CD4-positive, alpha-beta T cell treated with Interleukin-2 at 100 ng/mL for 4 hours (primary cell): ENCODE measurements at regions not wholly inside any gene's neighbourhood (a gene's known extent, or its start where the extent isn't known, plus 50 kb on each side); places are given as distances from the start of the nearest gene placed in this dataset.

ENCODE experiments used
- DNase-seq: peaks from one replicate; pipeline ENCODE4 v3.0.0-alpha.2; 2020; ENCODE audit warnings: low spot score

DNA sequence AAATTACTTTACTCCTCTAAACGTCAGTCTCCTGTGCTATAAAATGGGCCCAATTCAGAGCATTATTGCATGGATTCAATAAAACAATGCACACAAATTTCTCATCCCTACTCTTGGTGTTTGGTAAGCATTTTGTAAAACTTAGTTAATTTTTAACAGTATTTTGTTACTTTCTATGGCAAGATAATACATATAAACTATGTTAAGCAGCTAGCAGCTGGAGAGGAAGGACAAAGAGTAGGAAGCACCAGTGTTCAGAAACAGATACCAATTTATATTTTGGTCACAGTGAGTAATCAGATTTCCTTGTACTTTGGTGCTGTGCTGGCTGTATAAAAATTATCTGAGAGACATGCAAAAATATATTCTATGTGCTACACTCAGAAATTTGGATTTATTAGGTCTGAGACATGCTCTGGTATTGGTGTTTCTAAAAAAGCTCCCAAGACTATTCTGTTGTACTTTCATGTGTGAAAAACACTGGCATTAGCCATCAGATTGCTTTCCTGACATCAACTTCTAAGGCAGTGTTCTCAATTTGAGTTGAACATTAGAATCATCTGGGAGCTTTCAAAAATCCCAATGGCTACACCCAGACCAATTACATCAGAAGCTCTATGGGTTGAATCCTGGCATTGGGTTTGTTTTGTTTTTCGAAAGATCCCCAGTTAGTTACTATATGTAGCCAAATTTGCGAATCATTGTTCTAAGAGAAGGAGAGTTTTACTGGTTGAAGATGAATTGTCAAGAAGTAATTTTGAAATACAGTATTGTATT, 100.3 kb upstream of the C1orf87 start:
- DNase-seq: no peak

DNA sequence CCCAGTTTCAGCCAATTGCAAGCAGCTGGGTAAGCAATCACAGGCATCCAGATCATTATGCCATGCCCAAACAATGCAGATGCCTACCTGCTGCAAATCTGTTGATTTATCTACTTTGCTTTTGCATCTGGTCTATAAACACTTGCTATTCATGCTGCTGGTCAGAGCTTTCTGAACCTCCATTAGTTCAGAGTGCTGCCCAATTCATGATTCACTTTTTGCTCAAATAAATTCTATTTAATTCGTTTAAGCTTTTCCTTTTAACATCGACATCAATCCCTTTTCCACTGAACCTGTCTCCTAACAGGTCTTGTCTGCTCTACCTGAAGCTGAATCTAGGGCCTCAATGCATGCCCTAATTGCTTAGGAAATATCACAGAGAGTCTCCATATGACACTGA, 99.4 kb upstream of the C1orf87 start:
- DNase-seq: no peak

DNA sequence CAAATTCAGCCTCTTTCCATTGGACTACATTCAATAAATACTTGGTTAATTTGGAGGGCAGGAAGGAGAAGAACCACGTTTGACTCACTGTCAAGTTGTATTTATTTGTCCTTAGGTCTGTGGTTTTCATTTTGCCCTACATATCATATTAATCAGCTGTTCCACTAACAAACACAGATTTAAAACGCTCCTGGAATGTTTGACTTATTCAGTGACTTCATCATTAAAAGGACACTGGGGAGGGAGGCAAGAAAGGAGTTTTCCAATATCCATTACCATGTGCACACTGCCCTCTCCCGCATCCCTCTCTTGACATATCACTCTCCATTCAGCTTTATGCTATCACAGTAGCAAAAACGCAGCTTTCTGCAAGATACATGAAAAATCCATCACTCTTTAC, 98.2 kb upstream of the C1orf87 start:
- no peak for DNase-seq

DNA sequence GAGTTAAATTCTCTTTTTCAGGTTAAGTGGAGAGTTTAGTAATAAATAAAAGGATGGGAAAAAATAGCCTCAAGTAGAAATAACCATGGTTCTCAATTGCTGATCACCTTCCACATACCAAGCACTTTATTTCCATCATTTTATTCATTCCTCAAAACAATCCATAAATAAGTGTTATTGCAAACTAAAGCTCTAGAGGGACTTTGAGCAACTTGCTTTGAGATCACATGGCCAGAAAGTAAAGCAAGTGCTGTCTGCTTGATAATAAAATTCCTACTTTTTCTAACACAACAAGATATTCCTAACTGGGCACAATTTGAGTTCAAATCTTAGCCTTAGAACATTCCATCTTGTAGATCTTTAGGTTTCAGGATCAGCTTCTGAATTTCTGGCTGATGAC, 97.1 kb upstream of the C1orf87 start:
- no peak for DNase-seq

DNA sequence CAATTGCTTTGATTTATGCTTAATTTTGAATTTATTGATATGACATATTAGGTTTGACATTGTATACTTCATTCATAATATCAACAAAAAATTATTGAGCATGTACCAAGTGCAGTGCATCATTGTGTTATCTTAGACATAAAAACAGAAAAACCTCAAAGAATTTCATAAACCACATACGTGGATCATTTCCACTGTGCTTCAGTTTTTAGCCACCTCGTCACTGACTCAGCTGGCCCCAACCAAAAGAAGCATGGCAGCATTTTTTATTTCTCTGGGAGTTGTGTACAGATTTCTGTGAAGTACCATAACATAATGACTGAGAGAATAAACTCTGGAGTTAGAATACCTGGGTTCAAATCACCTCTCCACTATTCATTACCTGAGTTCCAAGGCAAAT, 95.6 kb upstream of the C1orf87 start:
- no peak for DNase-seq

DNA sequence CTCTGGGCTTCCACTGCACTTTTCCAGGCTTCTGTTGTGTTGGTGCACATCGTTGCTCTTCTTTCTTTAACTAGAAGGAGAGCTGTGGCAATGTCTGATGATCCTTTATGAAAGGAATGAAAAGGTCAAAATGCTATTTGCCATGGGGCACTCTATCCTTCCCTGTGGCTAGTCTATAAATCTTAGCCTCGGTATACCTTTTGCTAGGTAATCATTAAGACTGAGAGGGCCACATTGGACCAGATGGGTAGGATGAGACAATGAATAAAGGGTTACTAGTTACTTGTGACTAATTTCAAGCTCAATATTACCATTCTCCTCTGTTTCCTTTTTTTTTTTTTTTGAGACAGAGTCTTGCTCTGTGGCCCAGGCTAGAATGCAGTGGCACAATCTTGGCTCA, 89.4 kb upstream of the C1orf87 start:
- no peak for DNase-seq

DNA sequence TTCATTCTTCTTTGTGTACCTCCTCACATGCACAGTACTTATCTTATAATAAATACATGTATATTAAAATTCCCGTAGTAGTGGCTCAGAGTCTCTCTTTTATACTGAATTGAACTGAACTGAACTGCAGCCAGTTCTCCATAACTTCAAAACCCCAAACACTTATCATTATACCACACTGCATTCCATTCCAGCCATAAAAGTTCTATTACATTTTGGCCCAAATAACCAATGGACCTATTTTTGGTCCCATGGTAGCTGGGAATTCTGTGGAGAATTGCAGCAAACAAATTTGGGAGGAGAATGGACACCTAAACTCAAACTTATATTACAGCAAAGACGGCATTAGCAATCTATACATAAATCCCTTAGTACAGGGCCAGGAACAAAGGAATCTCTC, 86.6 kb upstream of the C1orf87 start:
- no peak for DNase-seq

DNA sequence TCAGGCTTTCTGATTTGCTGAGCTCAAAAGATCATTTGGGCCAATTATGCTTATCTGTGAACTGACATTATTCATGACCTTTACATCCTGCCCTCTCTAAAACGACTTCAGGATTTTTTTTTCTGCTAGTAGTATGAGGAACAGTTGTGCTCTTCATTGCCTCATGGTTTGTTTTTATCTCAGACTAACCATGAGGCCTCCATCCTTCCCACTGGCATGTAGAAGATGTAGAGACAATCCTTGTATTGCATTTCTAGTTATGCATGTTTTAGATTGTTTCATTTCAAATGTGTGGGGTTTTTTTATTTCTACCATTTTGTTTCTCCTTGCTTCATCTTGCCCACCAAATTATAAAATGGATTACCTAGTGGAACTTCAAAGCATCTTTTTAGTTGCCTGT, 82.8 kb upstream of the C1orf87 start:
- DNase-seq: no peak

DNA sequence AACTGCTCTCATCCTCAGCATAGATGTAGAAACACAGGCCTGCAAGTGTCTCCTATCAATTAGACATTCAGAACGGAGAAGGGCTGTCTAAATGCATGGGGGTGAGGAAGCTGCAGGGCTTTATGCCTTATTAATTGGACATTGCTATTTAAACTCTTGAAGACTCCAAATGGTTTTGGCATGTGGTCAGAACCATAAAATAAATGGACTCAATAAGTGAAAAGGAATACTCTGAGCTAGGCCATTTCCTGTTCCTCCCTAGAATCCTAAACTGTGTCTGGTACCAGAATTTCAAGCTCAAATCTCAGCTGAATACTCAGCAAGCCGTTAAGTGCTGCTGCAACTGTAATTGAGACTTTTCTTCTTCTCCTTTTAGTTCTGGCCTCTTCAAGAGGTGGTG, 80.4 kb upstream of the C1orf87 start:
- DNase-seq: no peak

DNA sequence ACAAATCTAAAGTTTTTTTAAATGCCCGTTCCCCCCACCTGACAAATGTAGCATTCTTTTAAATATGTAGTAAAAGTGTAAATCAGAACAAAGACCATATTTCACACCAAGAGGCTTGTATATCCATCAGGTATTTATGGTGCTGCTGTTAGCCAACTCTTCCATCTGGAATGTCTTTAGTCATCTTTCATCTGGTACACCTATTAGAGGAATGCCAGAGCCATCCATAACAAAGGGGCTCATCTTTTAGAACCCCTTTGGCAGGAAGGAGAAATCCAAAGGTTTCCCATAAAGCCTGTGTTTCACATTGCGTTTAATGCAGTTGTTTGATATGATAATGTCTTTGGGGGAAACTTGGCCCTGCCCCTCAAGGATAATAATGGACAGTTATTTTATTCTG, 79.3 kb upstream of the C1orf87 start:
- DNase-seq: no peak

DNA sequence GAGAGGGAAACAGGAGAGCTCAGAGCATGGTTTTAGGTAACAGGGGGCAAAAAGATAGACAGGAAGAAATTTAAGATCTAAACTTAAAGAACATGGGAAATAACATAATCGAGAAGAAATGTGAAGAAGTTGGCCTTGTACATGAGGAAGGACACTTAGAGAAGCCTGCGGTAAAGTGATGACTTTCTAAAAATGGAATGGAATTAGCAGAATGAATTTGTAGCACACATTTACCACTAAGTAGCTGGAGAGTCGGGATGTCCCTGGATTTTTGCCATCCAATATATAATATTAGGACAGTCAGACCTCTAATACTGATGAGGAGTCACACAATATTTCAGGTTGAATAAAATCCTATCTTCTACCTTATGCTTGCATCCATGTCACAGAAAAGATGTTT, 77.7 kb upstream of the C1orf87 start:
- DNase-seq: no peak

DNA sequence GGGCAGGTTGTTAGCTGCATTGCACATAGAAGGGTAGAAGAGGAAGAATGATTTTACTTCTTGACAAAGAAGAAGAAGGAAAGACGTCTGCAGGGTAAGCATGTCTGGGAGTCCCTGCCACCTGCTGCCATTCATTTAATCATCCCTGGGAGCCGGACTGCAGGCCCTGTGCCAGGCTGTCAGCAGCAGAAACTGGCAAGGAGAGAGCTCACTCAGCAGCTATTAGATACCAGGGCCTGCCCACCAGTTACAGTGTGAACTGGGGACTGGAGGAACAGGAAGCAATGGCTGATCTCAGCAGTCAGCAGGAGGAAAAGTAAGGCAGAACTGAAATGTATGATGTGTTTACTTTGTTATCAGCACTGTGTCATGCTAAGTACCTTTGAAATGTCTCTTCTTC, 75.7 kb upstream of the C1orf87 start:
- DNase-seq: no peak

DNA sequence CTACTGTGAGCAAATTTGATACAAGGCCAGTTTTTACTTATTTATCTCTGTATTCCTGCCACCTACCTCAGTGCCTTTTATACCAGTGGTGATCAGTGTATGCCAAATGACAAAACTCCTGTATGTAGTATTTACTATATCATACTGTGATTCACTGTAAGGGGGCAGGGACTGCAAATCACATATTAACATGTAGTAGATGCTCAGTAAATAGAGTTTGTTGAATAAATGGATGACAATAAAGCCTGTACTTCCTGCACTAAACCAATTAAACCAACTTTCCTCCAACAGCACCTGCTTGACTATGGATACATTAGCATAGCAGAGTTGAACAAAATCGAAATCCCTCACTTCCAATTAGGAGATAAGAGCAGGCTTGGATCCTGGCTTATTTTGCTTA, 73.3 kb upstream of the C1orf87 start:
- DNase-seq: no peak

DNA sequence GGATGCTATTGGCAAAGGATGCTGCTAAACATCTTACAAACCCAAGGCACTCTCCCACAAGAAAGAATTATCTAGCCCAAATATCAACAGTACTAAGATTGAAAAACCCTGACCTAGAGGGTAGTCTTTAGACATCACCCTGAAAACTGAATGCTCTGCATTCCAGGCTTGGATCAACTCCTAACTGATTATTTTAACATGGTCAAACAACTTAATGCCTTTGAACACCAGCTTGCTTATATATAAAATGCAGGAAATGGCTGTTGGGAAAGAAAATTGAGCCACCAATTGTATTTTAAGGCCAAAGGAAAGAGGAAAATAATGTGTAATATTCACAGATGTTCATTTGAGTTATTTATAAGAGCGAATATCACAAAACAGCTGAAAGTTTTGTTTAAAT, 72.2 kb upstream of the C1orf87 start:
- DNase-seq: no peak

DNA sequence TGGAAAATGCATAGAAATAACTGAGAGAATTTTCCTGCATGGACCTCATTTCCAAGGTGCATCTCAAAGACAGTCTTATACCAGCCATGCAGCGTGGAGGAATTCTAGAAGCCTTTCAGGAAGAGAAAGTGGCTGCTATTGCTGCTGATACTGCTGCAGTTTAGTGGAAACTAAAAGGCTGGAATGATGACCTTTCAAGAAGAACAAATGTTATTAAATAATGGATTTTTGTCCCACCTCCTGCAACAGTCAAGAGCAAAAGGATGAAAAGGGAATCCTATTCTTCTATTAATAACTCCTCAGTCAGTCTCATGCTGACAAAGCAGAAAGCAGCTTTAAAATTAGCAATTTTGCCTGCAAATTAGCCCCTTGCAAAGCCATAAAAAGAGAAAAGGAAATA, 68.2 kb upstream of the C1orf87 start:
- no peak for DNase-seq

DNA sequence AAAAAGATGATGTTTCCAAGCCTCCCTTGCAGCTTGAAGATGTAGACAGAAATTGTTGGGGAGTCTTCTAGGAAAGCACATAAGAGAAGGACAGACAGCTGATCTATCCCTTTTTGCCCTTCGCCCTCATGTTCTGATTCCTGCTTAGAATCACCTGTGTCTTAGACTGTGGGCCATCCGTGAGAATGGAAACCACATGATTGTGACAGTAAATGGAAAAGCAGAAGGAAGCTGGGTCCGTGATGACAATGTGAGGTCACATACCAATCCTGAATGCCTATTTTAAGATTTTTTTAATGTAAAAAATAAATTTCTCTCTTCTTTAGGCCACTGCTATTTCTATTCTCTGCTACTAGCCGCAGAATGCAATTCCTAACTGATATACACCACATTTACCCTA, 67.7 kb upstream of the C1orf87 start:
- DNase-seq: no peak

DNA sequence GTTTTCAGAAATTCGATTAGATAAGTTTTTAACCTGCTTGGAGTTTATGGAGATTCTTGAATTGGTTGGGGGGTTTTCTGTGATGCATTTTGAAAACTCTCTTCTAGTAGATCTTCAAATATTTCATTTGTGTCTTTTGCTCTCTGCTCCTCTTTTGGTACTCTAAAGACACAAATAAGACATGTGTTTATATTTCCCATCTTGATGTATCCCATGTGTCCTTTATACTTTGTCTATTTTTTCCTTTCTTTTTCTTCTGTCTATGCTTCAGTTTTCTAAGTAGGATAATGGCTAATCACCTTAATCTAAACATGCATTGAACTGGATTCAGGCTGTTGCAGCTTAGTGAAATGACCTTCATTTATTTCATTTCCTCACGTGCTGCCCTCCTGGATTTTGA, 63.8 kb upstream of the C1orf87 start:
- no peak for DNase-seq

DNA sequence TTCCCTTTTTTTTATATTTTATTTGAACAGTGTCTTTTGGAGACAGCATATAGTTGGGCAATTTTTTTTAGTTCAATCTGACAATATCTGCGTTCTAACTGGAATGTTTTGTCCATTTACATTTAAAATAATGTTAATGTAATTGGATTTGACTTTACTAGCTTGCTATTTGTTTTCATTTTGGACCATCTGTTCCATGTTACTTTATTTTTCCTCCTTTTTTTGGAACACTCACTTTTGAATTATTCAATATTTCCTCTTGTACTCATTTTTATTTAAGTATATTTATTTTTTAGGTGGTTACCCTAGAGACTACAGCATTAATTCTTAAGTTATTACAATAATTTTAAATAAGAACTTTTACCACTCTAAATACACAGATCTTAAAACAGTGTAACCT, 62.8 kb upstream of the C1orf87 start:
- no peak for DNase-seq

DNA sequence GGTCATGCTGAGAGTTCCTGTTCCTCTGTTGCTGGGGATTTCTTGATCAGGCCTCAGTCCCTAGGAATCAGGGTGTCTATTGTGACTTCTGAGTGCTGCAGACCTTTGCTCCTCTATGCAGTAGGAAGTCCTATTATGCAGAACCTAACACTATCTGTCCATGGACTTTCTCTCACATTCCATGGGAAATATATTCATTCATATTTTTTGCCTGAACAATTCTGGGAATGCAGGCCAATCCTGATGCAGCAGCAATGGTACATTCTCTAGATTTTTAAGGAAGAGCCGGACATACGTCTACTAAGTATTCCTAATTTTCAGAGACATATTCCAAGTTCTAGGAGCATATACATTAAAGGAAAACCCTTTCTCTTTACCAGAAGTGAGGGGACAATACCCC, 61.1 kb upstream of the C1orf87 start:
- no peak for DNase-seq

DNA sequence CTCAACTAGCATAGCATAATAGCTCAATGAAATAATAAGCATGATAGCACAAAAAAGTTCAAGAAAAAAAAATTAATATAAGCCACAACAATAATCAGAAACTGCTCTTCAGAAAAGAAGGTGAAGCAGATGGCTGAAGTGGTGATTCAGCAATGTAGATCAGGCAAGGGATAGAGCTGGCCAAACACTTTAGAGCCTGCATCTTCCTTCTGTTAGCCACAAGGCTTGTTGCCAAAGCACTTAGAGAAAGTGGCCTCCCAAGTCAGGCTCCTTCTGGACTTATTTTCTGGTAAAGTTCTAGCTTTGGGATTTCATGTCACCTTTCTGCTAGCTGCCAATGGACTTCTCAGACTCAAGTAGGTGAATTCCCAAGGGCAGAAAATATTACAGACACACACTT, 60.3 kb upstream of the C1orf87 start:
- DNase-seq: no peak

DNA sequence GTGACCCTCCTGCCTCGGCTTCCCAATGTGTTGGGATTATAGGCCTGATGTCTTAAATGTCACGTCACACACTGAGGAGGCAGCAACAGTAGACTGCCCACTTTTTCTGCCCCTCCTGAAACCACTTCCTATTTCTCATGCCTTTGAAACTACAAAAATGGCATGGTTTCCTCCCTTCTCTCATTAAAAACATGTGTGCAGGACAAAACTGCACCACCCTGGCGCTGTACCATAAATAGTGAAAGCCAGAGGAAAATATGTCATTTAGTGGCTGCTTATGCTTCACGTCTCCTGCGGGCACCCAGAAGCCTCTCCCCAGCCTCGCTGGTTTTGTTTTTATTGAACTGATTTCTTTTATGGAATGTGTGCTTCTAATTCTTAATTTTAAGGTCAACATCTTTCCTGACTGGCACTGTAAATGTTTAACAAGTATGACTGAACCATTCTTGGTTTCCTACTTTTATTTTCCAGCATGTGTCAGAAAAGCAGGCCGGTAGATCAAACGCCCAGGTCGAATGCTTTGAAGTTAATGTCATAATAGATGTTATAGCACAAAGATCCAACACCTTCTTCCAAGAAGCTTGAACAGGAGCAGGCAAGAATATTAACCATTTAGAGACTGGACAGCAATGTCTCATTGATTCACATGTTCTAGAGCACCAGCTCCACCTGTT, 59.6 kb upstream of the C1orf87 start:
- no peak for DNase-seq

DNA sequence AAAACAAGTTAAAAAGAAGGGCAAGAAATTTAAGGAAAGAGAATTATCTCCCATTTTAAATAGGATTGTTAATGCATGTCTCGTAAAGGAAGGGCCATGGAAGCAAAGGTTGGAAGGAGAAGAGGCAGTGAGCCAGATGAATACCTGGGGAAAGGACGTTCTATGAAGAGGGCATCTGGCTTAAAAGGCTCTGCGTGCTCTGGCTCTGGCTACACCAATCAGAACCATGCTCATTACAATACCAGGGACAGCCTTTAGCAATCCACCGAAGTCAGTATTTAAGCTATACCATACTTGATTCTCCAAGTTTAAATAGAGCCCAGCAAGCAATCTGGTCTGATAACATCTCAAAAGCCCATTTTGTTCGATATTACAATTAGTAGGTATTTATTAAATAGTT, 58.5 kb upstream of the C1orf87 start:
- no peak for DNase-seq

DNA sequence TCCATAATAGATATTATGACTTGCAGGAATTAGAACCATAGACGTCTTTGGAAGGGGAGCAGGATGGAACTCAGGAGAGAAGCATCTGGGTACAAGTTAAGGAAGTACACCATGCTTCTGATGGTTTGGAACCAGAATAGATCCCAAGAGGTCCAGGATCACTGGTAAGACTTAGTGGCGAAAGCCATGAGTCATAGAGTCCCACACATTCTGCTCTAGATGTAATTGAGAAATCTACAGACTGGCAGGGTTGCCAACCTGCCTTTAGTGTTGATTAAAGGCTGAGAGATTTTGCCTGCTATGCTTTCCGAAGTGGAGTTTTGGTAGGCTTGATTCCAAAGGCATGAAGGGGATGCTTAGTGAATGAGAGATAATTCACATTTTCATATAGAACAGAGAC, 57.1 kb upstream of the C1orf87 start:
- no peak for DNase-seq

DNA sequence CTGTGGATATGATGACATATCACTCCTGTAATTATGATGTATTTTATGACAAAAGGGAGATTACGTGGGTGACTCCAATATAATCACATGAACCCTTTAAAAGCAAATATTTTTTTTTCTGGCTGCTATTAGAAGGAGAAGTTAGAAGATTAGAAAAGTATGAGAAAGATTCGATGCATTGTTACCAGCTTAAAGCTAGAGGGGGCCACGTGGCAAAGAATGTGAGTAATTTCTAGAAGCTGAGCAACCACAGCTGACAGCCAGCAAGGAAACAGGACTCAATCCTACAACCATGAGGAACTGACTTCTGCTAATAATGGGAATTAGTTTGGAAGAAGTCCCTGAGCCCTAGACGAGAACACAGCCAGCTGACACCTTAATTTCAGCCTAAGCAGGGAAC, 56.3 kb upstream of the C1orf87 start:
- DNase-seq: no peak
